Thyroid gland (tissue), 4 donors: ENCODE measurements at regions not wholly inside any gene's neighbourhood (a gene's known extent, or its start where the extent isn't known, plus 50 kb on each side); places are given as distances from the start of the nearest gene placed in this dataset.
"Not testable (repeated sequence)": the region's sequence is repeated elsewhere in the genome, so short reads cannot be mapped to it uniquely, and the experiment has no call there.

Source experiments
- POLR2A ChIP-seq, 2 donors: fragments of 450-650 bp; IDR thresholded peaks; one replicate each; pipeline ENCODE4 v1.6.1; 2017; ENCODE audit warnings: antibody characterized with exemption in 2 of 2, mild to moderate bottlenecking in 2 of 2, moderate library complexity in 1 of 2
- TF ChIP-seq, protein P1 (sequence below), 6 experiments: fragments of 200-600 bp in 3 of 6; fragments of 450-650 bp in 3 of 6; sonication (generic) in 3 of 6; IDR thresholded peaks; one replicate each; pipeline ENCODE4 v1.5.1; 2016 to 2019; ENCODE audit warnings: antibody characterized with exemption in 6 of 6, mild to moderate bottlenecking in 2 of 6, inconsistent platforms in 1 of 6, moderate library complexity in 1 of 6

DNA sequence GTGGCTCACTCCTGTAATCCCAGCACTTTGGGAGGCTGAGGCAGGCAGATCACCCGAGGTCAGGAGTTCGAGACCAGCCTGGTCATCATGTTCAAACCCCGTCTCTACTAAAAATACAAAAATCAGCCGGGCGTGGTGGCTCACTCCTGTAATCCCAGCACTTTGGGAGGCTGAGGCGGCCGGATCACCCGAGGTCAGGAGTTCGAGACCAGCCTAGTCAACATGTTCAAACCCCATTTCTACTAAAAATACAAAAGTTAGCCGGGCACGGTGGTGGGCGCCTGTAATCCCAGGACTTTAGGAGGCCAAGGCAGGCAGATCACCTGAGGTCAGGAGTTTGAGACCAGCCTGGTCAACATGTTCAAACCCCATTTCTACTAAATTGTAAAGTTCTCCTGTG is 97.0 kb downstream of the CRLF2 start:
- TF ChIP-seq, protein P1, sequence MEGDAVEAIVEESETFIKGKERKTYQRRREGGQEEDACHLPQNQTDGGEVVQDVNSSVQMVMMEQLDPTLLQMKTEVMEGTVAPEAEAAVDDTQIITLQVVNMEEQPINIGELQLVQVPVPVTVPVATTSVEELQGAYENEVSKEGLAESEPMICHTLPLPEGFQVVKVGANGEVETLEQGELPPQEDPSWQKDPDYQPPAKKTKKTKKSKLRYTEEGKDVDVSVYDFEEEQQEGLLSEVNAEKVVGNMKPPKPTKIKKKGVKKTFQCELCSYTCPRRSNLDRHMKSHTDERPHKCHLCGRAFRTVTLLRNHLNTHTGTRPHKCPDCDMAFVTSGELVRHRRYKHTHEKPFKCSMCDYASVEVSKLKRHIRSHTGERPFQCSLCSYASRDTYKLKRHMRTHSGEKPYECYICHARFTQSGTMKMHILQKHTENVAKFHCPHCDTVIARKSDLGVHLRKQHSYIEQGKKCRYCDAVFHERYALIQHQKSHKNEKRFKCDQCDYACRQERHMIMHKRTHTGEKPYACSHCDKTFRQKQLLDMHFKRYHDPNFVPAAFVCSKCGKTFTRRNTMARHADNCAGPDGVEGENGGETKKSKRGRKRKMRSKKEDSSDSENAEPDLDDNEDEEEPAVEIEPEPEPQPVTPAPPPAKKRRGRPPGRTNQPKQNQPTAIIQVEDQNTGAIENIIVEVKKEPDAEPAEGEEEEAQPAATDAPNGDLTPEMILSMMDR (IDR thresholded peaks at IDR 0.05): not testable (repeated sequence)
- TF ChIP-seq POLR2A (IDR thresholded peaks at IDR 0.05): not testable (repeated sequence)
